B cell (primary cell): ENCODE measurements at regions not wholly inside any gene's neighbourhood (a gene's known extent, or its start where the extent isn't known, plus 50 kb on each side); places are given as distances from the start of the nearest gene placed in this dataset.

Source experiments
- ATAC-seq: fragments of 200-7000 bp; cut with Tn5 transposase; one replicate; pipeline ENCODE4 v1.10.0; 2021; ENCODE audit warnings: low read depth, mild to moderate bottlenecking, moderate number of reproducible peaks, moderate library complexity
- CTCF ChIA-PET: fragments of 350-600 bp; sonication (Branson Sonifier 250); formaldehyde crosslinking; loops from one replicate; lab custom pipeline; 2021; ENCODE audit warnings: antibody characterized with exemption, inconsistent platforms; lab: Charles Lee
- POLR2A ChIA-PET: fragments of 350-600 bp; sonication (Branson Sonifier 250); formaldehyde crosslinking; loops from one replicate; lab custom pipeline; 2021; ENCODE audit warnings: antibody characterized with exemption; lab: Charles Lee
- DNase-seq: peaks from one replicate; pipeline ENCODE4 v3.0.0; 2013
- H2AFZ ChIP-seq: 2 replicates; pipeline ENCODE4 v1.6.1; 2012; ENCODE audit warnings: mild to moderate bottlenecking, low read depth, low read length; ENCODE audit not compliant: insufficient read depth, poor library complexity, severe bottlenecking
- H3K27ac ChIP-seq, 2 donors: 1 replicate in 1 of 2; 2 replicates in 1 of 2; pipeline ENCODE4 v1.5.1; 2012 to 2013; ENCODE audit warnings: low read length in 2 of 2, mild to moderate bottlenecking in 2 of 2, moderate library complexity in 1 of 2
- H3K27me3 ChIP-seq, 4 experiments: fragments of 200-600 bp in 1 of 4; sonication (generic) in 1 of 4; replicated peaks in 1 of 4; 1 replicate in 2 of 4; 2 replicates in 2 of 4; pipeline versions ENCODE4 v1.6.1 to v1.7.0; 2013 to 2016; ENCODE audit warnings: low read length in 3 of 4, mild to moderate bottlenecking in 2 of 4, mixed read lengths in 1 of 4, moderate library complexity in 1 of 4; ENCODE audit not compliant: insufficient read depth in 4 of 4, control insufficient read depth in 3 of 4; ENCODE audit errors: control extremely low read depth in 1 of 4
- H3K36me3 ChIP-seq, 2 experiments: replicated peaks in 1 of 2; 1 replicate in 1 of 2; 2 replicates in 1 of 2; pipeline versions ENCODE4 v1.6.1 to v1.7.1; 2013; ENCODE audit warnings: low read length in 1 of 2; ENCODE audit not compliant: insufficient read depth in 2 of 2, control insufficient read depth in 1 of 2; ENCODE audit errors: control extremely low read depth in 1 of 2, extremely low read depth in 1 of 2
- H3K4me1 ChIP-seq, 2 donors: fragments of 200-600 bp in 1 of 2; sonication (generic) in 1 of 2; 1 replicate in 1 of 2; 2 replicates in 1 of 2; pipeline versions ENCODE4 v1.5.1 to v1.6.1; 2013 to 2017; ENCODE audit warnings: low read length in 2 of 2; ENCODE audit not compliant: control insufficient read depth in 2 of 2, insufficient read depth in 2 of 2
- H3K4me2 ChIP-seq: replicated peaks from 2 replicates; pipeline ENCODE3; 2012; ENCODE audit warnings: mild to moderate bottlenecking, low read depth, low read length; ENCODE audit not compliant: poor library complexity, severe bottlenecking
- H3K4me3 ChIP-seq, 5 experiments: fragments of 200-600 bp in 1 of 5; sonication (generic) in 1 of 5; 1 replicate in 3 of 5; 2 replicates in 2 of 5; pipeline versions ENCODE4 v1.5.1 to v1.7.0; 2011 to 2016; ENCODE audit warnings: low read length in 4 of 5, mild to moderate bottlenecking in 4 of 5, low read depth in 2 of 5, control low read depth in 1 of 5, moderate library complexity in 1 of 5; ENCODE audit not compliant: insufficient read depth in 1 of 5; ENCODE audit errors: control extremely low read depth in 1 of 5, extremely low read depth in 1 of 5
- H3K79me2 ChIP-seq: fragments of 200-600 bp; sonication (generic); one replicate; pipeline ENCODE4 v1.6.0; 2016; ENCODE audit warnings: low read length; ENCODE audit not compliant: control insufficient read depth, insufficient read depth
- H3K9ac ChIP-seq: fragments of 200-600 bp; sonication (generic); 2 replicates; pipeline ENCODE4 v1.6.1; 2017; ENCODE audit warnings: mild to moderate bottlenecking, low read length, moderate library complexity
- H3K9me3 ChIP-seq, 3 donors: one replicate each; pipeline versions ENCODE4 v1.6.1 to v1.7.1; 2013; ENCODE audit warnings: low read length in 2 of 3; ENCODE audit not compliant: control insufficient read depth in 2 of 3, insufficient read depth in 1 of 3; ENCODE audit errors: control extremely low read depth in 1 of 3
- H4K20me1 ChIP-seq: 2 replicates; pipeline ENCODE4 v1.6.0; 2012; ENCODE audit warnings: mild to moderate bottlenecking, low read length; ENCODE audit not compliant: insufficient read depth, control insufficient read depth, poor library complexity, severe bottlenecking
- H3K27ac Mint-ChIP-seq: one replicate; pipeline ENCODE4 v1.8.0; 2021; ENCODE audit warnings: mixed read lengths
- H3K27me3 Mint-ChIP-seq: one replicate; pipeline ENCODE4 v1.8.0; 2021; ENCODE audit warnings: mixed read lengths
- H3K4me1 Mint-ChIP-seq: one replicate; pipeline ENCODE4 v1.8.0; 2021; ENCODE audit warnings: mixed read lengths
- H3K4me3 Mint-ChIP-seq: one replicate; pipeline ENCODE4 v1.8.0; 2021; ENCODE audit warnings: mixed read lengths
- H3K9me3 Mint-ChIP-seq: one replicate; pipeline ENCODE4 v1.8.0; 2022; ENCODE audit warnings: mixed read lengths; ENCODE audit not compliant: insufficient read depth
- EZH2 ChIP-seq: IDR thresholded peaks from 2 replicates; pipeline ENCODE4 v1.6.1; 2012; ENCODE audit warnings: borderline replicate concordance, low read depth, mild to moderate bottlenecking, moderate library complexity, low read length; ENCODE audit not compliant: insufficient read depth, poor library complexity, severe bottlenecking
- WGBS: methylation state at CpG from one replicate; pipeline ENCODE4 v1.1.5; 2013; ENCODE audit warnings: missing lambda C conversion rate; ENCODE audit not compliant: insufficient coverage; 5-methylcytosine and 5-hydroxymethylcytosine counted together
- intact Hi-C: fragments of 100-400 bp; cut with micrococcal nuclease; formaldehyde crosslinking; loops from one replicate; pipeline ENCODE4 v1.10.0; 2022
- TF ChIP-seq, protein P1 (sequence below): fragments of 200-600 bp; IDR thresholded peaks from one replicate; pipeline ENCODE4 v1.8.0; 2022; ENCODE audit warnings: antibody characterized with exemption, mild to moderate bottlenecking

DNA sequence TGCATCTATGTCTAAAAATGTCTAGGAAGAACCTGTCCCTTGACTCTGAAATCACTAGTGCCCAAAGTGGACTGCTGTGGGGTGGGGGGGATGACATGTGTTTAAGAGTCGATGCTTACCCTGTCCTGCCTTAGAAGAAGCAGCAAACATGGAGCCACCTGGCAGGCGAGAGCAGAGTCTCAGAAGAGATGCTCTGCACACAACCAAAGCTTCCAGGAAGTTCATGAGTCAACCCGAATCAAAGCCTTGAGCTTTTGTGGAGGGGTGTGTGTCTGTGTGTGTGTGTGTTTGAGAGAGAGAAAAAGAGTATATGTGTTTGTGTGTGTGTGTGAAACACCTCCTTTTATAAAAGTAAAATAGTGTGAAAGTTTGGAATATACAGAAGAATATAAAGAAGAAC, 269.9 kb downstream of the ALDH8A1 start:
- Histone ChIP-seq H3K27ac (no peak overlapping the region), H2AFZ (no peak overlapping the region), H3K4me2 (no peak overlapping the region), H3K79me2 (no peaks in the 10 kb centered on the region), H3K9me3 (no peaks in the 10 kb centered on the region), H3K4me3 (no peak overlapping the region), H3K36me3 (no peaks in the 10 kb centered on the region), H3K27me3 (peaks cover 0 to 4% (median 0%) of the 10 kb centered on the region in 4 experiments), H3K4me1 (no peaks in the 10 kb centered on the region), H3K9ac (no peak overlapping the region), H4K20me1 (no peaks in the 10 kb centered on the region)
- TF ChIP-seq, protein P1, sequence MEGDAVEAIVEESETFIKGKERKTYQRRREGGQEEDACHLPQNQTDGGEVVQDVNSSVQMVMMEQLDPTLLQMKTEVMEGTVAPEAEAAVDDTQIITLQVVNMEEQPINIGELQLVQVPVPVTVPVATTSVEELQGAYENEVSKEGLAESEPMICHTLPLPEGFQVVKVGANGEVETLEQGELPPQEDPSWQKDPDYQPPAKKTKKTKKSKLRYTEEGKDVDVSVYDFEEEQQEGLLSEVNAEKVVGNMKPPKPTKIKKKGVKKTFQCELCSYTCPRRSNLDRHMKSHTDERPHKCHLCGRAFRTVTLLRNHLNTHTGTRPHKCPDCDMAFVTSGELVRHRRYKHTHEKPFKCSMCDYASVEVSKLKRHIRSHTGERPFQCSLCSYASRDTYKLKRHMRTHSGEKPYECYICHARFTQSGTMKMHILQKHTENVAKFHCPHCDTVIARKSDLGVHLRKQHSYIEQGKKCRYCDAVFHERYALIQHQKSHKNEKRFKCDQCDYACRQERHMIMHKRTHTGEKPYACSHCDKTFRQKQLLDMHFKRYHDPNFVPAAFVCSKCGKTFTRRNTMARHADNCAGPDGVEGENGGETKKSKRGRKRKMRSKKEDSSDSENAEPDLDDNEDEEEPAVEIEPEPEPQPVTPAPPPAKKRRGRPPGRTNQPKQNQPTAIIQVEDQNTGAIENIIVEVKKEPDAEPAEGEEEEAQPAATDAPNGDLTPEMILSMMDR: no peak
- no peak for TF ChIP-seq EZH2
- Mint-ChIP-seq H3K4me1 (no peaks in the 10 kb centered on the region), H3K27me3 (no peaks in the 10 kb centered on the region), H3K4me3 (no peak overlapping the region), H3K9me3 (no peaks in the 10 kb centered on the region), H3K27ac (no peak overlapping the region)
- CTCF ChIA-PET: interaction anchor here (0.6 kb wide), 1 partner anchor 262 kb away, joined by 3 read pairs; no protein-coding TSS in a partner anchor
- ATAC-seq (no peak), DNase-seq (no peak)
- 100% methylated on average over 3 of the region's 3 CpGs for WGBS
- intact Hi-C loops: no loop called here
- POLR2A ChIA-PET: interaction anchor here (0.6 kb wide), 1 partner anchor 558 kb away, joined by 4 read pairs; no protein-coding TSS in a partner anchor

DNA sequence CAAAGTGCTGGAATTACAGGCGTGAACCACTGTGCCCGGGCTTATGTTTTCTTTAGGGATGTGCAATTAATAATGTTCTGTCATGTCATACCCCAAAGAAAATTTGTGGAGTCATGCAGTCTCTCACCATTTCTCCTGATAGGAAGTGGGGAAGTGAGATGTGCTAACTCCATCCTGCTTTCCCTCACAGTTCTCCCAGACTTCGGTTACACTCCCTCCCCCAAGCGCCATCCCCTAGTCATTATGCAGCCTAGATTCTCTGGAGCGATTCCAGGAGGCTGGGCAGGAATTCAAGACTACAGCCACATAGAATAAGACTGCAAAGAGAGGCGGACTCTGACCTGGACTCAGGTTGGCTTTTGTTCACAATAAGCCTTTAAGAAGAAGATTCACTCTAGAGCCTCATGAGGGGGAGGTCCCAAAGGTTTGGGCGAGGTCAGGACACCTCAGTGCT, 271.4 kb downstream of the ALDH8A1 start:
- Mint-ChIP-seq H3K4me3 (no peak overlapping the region), H3K27me3 (no peaks in the 10 kb centered on the region), H3K9me3 (no peaks in the 10 kb centered on the region), H3K4me1 (no peaks in the 10 kb centered on the region), H3K27ac (no peak overlapping the region)
- ATAC-seq: no peak
- Histone ChIP-seq H3K9ac (no peak overlapping the region), H3K4me3 (no peak overlapping the region), H2AFZ (no peak overlapping the region), H4K20me1 (no peaks in the 10 kb centered on the region), H3K27me3 (no peaks in the 10 kb centered on the region), H3K4me2 (no peak overlapping the region), H3K79me2 (no peaks in the 10 kb centered on the region), H3K4me1 (no peaks in the 10 kb centered on the region), H3K36me3 (no peaks in the 10 kb centered on the region), H3K9me3 (no peaks in the 10 kb centered on the region), H3K27ac (no peak overlapping the region)
- DNase-seq: no peak
- intact Hi-C loops: no loop called here
- ChIA-PET CTCF (no interaction called here), POLR2A (no interaction called here)
- TF ChIP-seq EZH2: no peak
- TF ChIP-seq, protein P1: no peak
- 89% methylated on average over 4 of the region's 7 CpGs for WGBS
